Prostate gland (tissue), 2 donors: ENCODE measurements at regions not wholly inside any gene's neighbourhood (a gene's known extent, or its start where the extent isn't known, plus 50 kb on each side); places are given as distances from the start of the nearest gene placed in this dataset.
"Not testable (repeated sequence)": the region's sequence is repeated elsewhere in the genome, so short reads cannot be mapped to it uniquely, and the experiment has no call there.

Experiments
- DNase-seq: peaks from one replicate; pipeline ENCODE4 v3.0.0-alpha.2; 2019; ENCODE audit warnings: low spot score
- H3K27ac ChIP-seq, 2 donors: fragments of 200-600 bp; sonication (generic); 2 replicates each; pipeline ENCODE4 v1.5.1; 2017 to 2019
- H3K27me3 ChIP-seq: fragments of 200-600 bp; sonication (generic); replicated peaks from 2 replicates; pipeline ENCODE4 v1.5.1; 2019; ENCODE audit not compliant: insufficient read depth
- H3K36me3 ChIP-seq, 2 donors: fragments of 200-600 bp; sonication (generic); 1 replicate in 1 of 2; 2 replicates in 1 of 2; pipeline versions ENCODE4 v1.5.1 to v1.8.1; 2017 to 2019
- H3K4me1 ChIP-seq: fragments of 200-600 bp; sonication (generic); replicated peaks from 2 replicates; pipeline ENCODE4 v1.5.1; 2019
- H3K4me3 ChIP-seq, 2 donors: fragments of 200-600 bp; sonication (generic); 2 replicates each; pipeline ENCODE4 v1.5.1; 2017 to 2019
- H3K9me3 ChIP-seq: fragments of 200-600 bp; sonication (generic); 2 replicates; pipeline ENCODE4 v1.5.1; 2017
- POLR2A ChIP-seq: fragments of 450-650 bp; IDR thresholded peaks from one replicate; pipeline ENCODE4 v1.6.1; 2016; ENCODE audit warnings: antibody characterized with exemption, mild to moderate bottlenecking
- POLR2AphosphoS5 ChIP-seq: sonication (generic); formaldehyde crosslinking; IDR thresholded peaks from one replicate; pipeline ENCODE4 v1.6.1; 2017; ENCODE audit warnings: antibody characterized with exemption
- WGBS: methylation state at CpG from one replicate; pipeline ENCODE4 v1.1.5; 2018; 5-methylcytosine and 5-hydroxymethylcytosine counted together
- intact Hi-C: fragments of 100-400 bp; cut with DNase I; formaldehyde crosslinking; loops from one replicate; pipeline ENCODE4 v1.14.2; 2022
- TF ChIP-seq, protein P1 (sequence below), 4 experiments: fragments of 200-600 bp in 2 of 4; fragments of 450-650 bp in 2 of 4; sonication (generic) in 2 of 4; IDR thresholded peaks; 1 replicate in 3 of 4; 2 replicates in 1 of 4; pipeline ENCODE4 v1.5.1; 2016 to 2019; ENCODE audit warnings: antibody characterized with exemption in 4 of 4, mild to moderate bottlenecking in 2 of 4, moderate library complexity in 2 of 4

DNA sequence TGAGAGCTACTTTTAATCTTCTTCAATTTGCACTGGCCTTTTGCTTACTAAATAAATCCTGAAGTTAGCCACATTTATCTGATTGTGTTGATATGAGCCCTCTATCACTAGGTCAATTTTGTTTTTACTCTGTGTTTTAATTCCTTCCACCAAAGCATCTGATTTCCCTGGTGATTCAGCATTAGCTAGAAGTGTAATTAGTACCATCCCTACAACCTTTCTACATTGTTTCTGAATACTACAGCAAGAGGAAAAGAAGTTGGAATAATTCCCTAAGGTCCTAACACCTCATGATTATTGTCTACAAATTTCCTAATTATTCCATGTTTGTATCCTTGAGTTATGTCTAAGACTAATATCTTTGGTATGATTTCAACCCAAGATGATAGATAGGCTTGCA is 1093.6 kb downstream of the SUCLG1 start:
- intact Hi-C loops = no loop called here

DNA sequence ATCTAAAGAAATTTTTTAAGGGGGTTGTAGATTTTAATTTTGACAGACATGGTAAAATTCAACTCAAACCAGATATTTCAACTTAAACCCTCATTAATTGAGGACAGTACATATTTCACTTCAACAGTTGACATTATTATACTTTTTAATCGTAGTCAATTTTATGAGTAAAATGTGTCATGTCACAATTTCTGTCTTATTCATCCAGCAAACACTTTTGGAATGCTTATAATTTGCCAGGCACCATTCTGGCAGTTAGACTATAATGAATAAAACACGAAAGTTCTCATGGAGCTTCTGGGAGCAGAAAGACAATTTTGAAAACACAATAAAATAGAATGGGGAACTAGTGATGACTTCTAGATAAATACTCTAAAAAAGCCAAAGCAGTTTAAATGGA is 1094.8 kb downstream of the SUCLG1 start:
- DNase-seq = no peak
- WGBS = 35% methylated on average over 2 of the region's 2 CpGs
- TF ChIP-seq, protein P1, sequence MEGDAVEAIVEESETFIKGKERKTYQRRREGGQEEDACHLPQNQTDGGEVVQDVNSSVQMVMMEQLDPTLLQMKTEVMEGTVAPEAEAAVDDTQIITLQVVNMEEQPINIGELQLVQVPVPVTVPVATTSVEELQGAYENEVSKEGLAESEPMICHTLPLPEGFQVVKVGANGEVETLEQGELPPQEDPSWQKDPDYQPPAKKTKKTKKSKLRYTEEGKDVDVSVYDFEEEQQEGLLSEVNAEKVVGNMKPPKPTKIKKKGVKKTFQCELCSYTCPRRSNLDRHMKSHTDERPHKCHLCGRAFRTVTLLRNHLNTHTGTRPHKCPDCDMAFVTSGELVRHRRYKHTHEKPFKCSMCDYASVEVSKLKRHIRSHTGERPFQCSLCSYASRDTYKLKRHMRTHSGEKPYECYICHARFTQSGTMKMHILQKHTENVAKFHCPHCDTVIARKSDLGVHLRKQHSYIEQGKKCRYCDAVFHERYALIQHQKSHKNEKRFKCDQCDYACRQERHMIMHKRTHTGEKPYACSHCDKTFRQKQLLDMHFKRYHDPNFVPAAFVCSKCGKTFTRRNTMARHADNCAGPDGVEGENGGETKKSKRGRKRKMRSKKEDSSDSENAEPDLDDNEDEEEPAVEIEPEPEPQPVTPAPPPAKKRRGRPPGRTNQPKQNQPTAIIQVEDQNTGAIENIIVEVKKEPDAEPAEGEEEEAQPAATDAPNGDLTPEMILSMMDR (IDR thresholded peaks at IDR 0.05) = no peak
- TF ChIP-seq POLR2A = no peak
- no peak for TF ChIP-seq POLR2AphosphoS5
- no peaks in the 10 kb centered on the region for H3K9me3 ChIP-seq
- intact Hi-C loops = no loop called here
- no peaks in the 10 kb centered on the region for H3K36me3 ChIP-seq
- H3K4me1 ChIP-seq = no peaks in the 10 kb centered on the region
- no peaks in the 10 kb centered on the region for H3K27me3 ChIP-seq
- H3K4me3 ChIP-seq = no peak overlapping the region
- H3K27ac ChIP-seq = no peak overlapping the region

More for the DNA sequence above, 1093.6 kb downstream of the SUCLG1 start:
- no peak for TF ChIP-seq POLR2AphosphoS5
- H3K4me1 ChIP-seq = no peaks in the 10 kb centered on the region
- no peak for DNase-seq
- H3K27me3 ChIP-seq = no peaks in the 10 kb centered on the region
- no peaks in the 10 kb centered on the region for H3K36me3 ChIP-seq
- no peak overlapping the region for H3K4me3 ChIP-seq
- no peak overlapping the region for H3K27ac ChIP-seq
- H3K9me3 ChIP-seq = no peaks in the 10 kb centered on the region

DNA sequence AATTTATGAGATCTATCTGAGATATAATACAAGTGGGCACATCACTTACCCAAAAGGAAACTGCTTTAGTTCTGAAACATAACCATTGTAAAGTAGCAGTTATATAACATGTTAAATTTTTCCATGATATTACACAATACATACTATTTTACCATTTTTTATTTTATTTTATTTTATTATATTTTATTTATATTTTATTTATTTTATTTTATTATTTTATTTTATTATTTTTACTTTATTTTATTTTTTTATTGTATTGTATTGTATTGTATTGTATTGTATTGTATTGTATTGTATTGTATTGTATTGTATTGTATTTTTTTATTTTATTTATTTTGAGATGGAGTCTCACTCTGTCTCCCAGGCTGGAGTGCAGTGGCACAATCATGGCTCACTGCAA is 1095.9 kb downstream of the SUCLG1 start:
- DNase-seq, intact Hi-C loops, H3K4me3 ChIP-seq, H3K36me3 ChIP-seq, H3K4me1 ChIP-seq, H3K27ac ChIP-seq, H3K27me3 ChIP-seq, H3K9me3 ChIP-seq: not testable (repeated sequence)

DNA sequence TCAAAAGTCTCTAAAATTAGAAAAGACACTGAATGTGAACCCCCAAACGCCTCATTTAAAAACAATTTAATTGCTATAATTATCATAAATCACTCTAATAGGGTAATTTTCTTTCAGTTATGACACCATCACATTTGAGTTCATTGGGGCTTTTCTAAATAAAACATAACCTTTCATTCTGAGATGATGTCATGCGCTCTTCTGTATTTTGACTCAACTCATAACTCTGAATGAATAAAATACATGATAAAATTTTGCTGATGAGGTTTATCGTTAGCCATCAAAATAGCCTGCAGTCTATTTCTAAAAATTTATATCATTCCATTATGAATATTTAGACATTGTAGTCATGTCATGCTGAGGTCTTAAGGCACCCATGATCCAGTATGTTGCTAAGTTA is 1099.7 kb downstream of the SUCLG1 start:
- H3K4me3 ChIP-seq = no peak overlapping the region
- 88% methylated on average over 3 of the region's 3 CpGs for WGBS
- H3K27me3 ChIP-seq = no peaks in the 10 kb centered on the region
- H3K27ac ChIP-seq = no peak overlapping the region
- DNase-seq = no peak
- no peaks in the 10 kb centered on the region for H3K9me3 ChIP-seq
- TF ChIP-seq POLR2AphosphoS5 (no peak), POLR2A (no peak)
- TF ChIP-seq, protein P1 (IDR thresholded peaks at IDR 0.05) = no peak
- H3K4me1 ChIP-seq = no peaks in the 10 kb centered on the region
- no peaks in the 10 kb centered on the region for H3K36me3 ChIP-seq
- intact Hi-C loops = no loop called here

DNA sequence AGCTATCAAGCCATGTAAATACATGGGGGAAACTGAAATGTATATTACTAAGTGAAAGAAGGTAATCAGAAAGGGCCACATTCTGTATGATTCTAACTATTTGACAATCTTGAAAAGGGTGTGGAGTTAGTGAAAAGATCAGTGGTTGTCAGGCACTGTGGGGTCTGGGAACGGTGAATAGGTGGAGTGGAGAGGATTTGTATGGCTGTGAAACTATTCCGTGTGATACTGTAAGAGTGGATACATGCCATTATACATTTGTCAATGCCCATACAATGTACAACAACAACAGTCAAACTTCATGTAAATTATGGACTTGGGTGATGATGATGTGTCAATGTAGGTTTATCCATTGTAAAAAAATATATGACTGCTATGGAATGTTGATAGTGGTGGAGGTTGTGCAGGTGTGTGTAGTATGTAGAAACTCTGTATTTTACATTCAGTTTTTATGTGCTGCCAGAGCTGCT is 1116.2 kb downstream of the SUCLG1 start:
- DNase-seq = no peak
- no peak for TF ChIP-seq POLR2A
- TF ChIP-seq, protein P1 (IDR thresholded peaks at IDR 0.05) = no peak
- no peak for TF ChIP-seq POLR2AphosphoS5
- Histone ChIP-seq H3K27ac (no peak overlapping the region), H3K4me3 (no peak overlapping the region), H3K9me3 (no peaks in the 10 kb centered on the region), H3K36me3 (no peaks in the 10 kb centered on the region), H3K4me1 (no peaks in the 10 kb centered on the region), H3K27me3 (no peaks in the 10 kb centered on the region)
- intact Hi-C loops = no loop called here
- 79% methylated on average over 2 of the region's 2 CpGs for WGBS

DNA sequence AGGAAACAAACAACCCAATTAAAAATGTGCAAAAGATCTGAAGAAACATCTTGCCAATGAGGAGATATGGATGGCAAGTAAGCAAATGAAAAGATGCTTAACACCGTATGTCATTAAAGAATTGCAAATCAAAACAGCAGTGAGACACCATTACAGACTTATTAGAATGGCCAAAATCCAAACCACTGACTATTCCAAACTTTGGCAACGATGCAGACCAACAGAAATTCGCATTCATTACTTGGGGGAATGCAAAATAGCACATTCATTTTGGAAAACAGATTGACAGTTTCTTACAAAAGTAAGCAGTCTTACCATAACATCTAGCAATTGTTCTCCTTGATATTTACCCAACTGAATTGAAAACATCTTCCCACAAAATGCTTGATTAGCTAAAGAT is 1118.7 kb downstream of the SUCLG1 start:
- TF ChIP-seq POLR2AphosphoS5 (no peak), POLR2A (no peak)
- TF ChIP-seq, protein P1 (IDR thresholded peaks at IDR 0.05) = no peak
- H3K36me3 ChIP-seq = no peaks in the 10 kb centered on the region
- H3K4me3 ChIP-seq = no peak overlapping the region
- no peaks in the 10 kb centered on the region for H3K9me3 ChIP-seq
- no peaks in the 10 kb centered on the region for H3K27me3 ChIP-seq
- intact Hi-C loops = no loop called here
- H3K27ac ChIP-seq = no peak overlapping the region
- 90% methylated on average over 3 of the region's 3 CpGs for WGBS
- no peak for DNase-seq
- H3K4me1 ChIP-seq = no peaks in the 10 kb centered on the region

DNA sequence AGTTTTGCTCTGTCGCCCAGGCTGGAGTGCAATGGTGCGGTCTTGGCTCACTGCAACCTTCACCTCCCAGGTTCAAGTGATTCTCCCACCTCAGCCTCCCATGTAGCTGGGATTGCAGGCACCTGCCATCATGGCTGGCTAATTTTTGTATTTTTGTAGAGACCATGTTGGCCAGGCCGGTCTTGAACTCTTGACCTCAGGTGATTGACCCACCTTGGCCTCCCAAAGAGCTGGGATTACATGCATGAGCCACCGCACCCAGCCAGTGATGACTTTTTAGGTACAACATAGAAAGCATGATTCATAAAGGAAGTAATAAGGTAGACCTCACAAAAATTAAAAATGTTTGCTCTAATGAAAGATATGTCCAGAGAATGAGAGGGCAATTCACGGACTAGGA is 1119.1 kb downstream of the SUCLG1 start:
- DNase-seq, H3K27me3 ChIP-seq, intact Hi-C loops, H3K27ac ChIP-seq, H3K4me1 ChIP-seq, H3K9me3 ChIP-seq, H3K36me3 ChIP-seq, H3K4me3 ChIP-seq: not testable (repeated sequence)
- 92% methylated on average over 5 of the region's 5 CpGs for WGBS
